DMS 273 treated with DMSO at 0.1 percent for 48 hours (cell line): ENCODE measurements at regions not wholly inside any gene's neighbourhood (a gene's known extent, or its start where the extent isn't known, plus 50 kb on each side); places are given as distances from the start of the nearest gene placed in this dataset.
A peak's percentile ranks its signal among the peaks of the same experiment; 100 is the strongest.

Experiments used
- DNase-seq: peaks from one replicate; lab custom pipeline; 2025; lab: John Stamatoyannopoulos, UW

DNA sequence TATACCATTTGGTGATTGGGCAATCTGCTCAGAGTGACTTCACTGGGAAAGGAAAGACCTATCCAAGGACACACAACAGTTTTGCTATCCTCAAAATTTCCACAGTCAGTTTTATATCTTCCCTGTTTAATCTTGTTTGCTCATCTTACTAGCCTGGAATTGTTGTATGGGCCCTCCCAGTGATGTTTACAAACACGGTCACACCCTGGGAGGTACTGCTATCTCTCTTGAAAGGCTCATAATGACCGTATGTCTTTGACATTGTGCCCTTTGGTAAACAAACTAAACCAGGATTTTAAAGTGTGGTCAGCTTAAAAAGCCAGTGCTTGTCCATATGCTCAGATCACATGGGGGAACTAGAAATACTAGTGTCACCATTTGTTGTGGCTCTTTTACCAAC is 277.0 kb downstream of the CDH2 start:
- no peak for DNase-seq

DNA sequence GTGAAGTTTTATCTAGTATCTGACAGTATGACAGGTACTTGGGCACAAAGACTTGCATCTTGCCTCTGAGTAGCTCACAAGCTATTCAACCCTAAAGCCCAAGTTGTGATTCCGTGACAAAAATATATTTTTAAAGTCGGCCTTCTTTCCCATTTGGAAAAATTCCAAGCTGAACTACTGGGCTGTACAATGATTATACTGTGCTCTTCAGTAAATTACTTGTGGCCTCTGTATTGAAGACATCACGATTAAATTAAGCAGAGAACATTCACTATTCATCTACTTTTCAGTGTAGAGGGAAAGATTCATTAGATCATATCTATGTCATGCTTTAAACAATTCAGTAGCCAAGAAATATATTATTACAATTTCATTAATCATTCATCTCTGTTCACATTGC is 282.2 kb downstream of the CDH2 start:
- no peak for DNase-seq

DNA sequence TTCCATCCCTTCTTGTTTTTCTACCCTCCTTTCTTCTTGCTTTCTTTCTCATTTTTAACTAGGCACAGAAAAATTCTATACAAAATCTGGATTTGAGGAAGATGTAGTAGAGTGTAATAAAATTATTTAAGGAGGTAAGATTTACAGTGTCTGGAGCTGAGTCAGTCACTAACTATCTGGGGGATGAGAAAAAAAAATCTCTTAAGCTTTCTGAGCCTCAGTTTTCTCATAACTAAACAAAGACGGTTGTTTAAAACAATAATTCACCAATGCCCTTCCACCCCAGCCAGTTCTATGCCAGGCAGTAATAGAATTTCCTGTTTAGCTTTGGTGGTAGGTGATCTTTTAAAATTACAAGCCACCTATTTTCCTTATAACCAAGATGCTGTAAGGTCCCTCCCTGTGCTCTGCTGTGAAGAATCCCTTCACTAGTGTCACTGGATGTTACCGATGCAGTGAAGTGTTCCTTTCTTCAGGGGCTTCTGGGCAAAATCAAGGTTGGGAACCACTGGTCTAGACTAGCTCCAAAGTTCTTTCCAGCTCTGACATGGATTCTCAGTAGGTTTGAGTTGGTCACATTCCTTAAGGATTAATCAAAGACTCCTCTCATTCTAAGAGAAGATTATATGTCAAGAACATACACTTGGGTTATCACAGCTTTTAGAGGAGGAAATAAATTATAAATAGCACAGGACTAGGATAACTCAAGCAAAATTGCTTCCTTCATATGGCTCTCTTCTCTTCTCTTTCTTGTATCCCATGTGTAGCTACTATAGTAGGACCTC is 289.0 kb downstream of the CDH2 start:
- no peak for DNase-seq

DNA sequence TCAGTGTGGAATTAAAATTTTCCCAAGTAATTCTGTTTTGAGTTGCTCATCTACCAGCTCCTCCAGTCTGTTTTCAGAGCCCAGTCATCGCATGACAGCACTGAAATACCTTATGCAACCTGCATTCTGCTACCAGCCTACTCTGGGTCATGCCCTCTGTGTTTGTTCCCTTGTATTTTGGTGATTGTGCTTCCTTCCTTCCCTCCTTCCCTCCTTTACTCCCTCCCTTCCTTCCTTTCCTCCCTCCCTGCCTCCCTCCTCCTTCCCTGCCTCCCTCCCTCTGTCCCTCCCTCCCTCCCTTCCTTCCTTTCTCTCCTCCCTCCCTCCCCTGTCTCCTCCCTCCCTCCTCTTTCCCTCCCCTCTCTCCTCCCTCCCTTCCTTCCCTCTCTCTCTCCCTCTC is 289.6 kb downstream of the CDH2 start:
- no peak for DNase-seq

DNA sequence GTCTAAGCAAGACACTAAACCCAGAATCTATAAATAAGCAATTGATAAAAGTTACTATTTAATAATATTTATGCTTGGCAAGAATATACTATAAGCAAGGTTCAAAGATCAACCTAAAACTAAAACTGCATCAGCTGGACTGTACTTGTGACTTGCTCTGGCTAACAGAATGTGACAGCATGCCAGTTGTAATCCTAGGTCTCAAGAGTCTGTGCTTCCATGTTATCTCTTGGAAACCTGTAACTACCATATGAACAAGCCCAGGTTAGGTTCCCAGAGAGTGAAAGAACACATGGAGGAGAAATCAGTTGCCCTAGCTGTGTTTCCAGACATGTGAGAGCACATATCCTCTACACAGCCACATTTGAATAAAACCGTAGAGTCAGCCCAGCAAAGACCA is 297.4 kb downstream of the CDH2 start:
- DNase-seq: no peak

DNA sequence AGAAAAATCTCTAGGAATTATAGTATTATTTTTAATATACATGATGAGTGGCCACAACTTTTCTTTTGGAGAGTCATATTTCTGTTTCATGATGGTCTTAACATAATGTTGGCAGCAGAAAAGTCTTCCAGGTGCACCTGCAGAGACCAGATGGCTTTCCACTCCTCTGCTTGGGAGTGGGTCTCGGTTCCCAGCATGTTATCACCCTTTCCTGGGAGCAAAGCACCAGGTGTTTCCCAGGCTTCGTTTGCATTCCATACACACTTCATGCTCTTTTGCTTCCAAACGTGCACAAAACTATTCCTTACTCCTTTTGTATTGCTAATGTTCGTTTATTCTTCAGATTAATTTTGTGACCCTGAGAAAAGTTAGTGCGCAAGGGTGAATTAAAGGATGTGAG is 305.2 kb downstream of the CDH2 start:
- peak; percentile 46 for DNase-seq

DNA sequence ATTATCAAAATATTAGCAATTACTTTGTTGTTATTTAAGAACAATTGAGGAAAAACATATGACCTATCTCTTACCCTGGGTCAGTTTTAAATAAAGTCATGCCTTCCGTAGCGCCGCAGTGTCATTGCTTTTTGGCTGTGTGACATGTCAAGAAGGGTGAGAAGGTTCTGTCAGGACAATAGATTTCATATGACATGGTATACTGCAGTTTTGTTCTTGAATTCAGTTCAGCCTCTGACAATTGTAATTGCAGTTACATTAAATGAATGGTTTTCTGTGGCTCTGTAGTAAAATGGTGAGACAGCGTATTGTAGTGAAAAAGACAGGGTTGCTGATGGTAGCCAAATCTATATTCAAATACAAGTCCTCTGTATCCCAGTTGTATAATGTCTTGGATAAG is 307.2 kb downstream of the CDH2 start:
- no peak for DNase-seq

DNA sequence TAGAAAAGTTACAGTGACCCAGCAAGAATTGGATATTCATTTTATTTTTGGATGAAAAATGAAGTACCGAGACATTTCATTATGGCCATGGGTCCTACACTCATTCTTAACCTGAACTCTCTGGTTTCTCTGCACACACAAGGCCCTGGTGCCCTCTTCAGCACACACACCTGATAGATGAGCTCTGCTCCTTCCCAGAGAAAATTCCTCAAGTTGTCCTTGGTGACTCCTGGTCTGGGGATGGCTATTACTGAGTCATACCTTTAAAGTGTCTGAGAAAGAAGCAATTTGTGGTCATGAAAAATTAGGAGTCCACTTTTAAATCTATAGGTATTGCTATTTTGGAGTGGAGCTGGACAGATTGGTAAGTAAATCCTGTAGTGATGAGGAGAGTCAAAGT is 311.5 kb downstream of the CDH2 start:
- DNase-seq: no peak

DNA sequence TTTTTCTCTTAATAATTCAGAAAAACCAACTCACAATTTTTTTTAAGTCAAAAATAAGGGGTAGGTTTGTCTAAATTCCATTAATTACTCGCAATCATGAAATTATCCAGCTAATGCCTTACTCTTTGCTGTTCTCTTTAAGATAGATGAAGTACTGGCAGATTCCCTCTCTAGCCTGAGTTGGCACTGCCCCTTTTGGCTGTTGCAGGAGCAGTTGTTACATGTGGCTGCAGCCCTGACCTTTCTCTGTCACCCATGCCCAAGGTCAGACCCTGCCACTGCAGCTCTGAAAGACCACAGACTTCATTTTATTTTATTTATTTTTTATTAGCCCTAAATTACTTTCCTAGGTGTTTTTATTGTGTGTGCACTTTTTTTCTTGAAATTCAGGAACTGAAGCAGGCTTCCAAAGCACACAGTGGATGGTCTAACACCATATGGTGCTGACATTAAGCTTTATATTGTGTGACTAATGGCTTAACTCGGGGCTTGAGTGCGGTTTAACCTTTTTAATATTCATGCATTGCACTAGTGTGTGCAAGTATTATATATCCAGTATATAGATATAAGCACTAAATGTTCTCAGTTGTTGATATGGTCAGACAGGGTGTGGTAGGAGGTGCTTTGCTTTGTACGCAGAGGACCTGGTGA is 313.0 kb downstream of the CDH2 start:
- DNase-seq: peak; percentile 52

DNA sequence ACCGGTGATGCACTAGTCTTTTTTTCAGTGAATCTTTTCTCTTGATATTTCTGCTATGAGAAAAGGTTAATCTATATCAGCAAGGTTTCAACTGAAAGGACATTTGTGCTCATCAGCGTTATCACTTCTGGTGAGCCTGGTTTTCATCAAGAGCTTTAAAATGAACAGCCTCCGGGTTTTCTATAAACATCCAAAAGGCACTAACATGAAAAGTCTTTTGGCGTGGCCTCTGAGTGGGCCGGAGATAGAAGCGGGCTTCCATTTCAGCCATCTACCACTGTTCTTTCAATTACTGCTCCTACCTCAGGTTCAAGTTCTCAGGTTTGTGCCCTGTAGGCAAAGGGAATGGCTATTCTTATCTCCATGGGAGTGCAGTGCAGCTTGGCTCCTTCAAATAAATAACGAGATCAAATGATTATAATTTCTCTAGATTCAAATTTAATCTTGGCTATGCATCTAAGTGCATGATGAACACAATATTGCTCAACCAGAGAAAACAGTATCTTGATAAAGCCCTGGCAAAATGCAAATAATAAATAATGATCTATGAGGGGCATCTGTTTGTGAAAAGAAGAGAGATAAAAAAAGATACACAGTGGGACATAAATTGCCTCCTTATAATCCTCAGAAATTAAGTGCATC is 314.8 kb downstream of the CDH2 start:
- no peak for DNase-seq

DNA sequence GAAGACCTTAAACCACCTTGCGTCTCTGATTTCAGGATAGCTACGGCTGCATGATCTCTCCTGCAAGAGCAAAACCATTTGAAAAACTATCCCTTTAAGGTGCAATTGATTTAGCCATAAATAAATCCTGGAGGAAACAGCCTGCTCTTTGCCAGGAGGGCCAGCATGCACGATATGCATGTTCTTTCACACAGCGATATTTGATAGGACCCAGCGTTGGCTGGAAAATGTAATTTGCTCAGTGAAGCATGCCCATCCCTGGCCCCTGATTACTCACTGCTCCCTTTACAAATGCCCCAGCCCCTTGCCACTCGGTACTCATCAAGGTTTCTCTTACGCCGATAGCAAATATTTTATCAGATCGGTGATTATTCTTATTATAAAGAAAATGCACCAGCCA is 315.4 kb downstream of the CDH2 start:
- DNase-seq: peak; percentile 90

DNA sequence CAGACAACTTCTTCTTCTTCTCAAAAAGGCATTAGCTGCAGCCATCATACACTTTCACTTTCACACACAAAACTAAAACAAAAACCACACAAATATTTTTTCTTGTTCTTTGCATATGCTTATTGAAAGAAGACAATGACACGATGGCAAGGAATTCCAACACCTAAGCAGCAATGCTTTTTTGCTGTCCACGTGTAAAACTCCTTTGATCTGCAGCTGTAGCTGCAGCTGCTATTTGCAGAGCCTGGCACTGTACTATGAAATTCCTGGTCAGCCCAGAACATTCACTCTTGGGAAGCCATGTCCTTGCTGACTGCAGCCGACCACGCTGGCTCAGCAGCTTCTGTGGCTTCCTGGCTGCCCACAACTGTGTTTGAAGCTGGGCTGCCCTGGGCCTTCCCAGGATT is 316.2 kb downstream of the CDH2 start:
- DNase-seq: no peak

DNA sequence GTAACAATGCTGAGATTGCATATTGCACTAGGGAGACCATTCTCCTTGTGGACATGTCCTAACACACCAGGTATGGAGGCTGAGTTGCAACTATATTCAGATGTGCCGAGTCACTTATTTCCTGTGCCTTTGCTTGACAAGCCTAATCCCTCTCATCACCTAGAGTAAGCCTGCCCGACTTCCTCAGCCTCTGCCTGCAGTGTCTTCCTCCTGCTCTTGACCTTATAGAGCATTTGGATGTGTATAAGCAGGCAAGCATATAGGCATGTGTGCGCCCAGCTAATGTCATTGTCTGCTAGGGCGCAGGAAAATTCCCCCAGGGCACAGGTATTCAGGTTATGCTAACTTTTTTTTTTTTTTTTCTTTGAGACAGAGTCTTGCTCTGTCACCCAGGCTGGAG is 316.9 kb downstream of the CDH2 start:
- no peak for DNase-seq

DNA sequence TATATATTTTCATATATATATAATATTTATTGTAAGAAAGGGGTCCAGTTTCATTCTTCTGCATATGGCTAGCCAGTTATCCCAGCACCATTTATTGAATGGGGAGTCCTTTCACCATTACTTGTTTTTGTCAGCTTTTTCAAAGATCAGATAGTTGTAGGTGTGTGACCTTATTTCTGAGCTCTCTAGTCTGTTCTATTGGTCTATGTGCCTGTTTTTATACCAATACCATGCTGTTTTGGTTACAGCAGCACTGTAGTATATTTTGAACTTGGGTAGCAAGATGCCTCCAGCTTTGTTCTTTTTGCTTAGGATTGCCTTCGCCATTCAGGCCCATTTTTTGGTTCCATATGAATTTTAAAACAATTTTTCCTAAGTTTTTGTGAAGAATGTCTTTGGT is 320.1 kb downstream of the CDH2 start:
- DNase-seq: no peak

DNA sequence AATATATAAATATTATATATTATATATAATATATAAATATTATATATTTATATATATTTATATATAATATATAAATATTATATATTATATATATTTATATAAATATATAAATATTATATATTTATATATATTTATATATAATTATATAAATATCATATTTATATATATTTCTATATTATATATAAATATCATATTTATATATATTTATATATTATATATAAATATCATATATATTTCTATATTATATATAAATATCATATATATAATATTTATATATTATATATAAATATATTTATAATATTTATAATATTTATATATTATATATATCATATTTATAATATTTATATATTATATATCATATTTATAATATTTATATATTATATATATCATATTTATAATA is 321.4 kb downstream of the CDH2 start:
- no peak for DNase-seq

DNA sequence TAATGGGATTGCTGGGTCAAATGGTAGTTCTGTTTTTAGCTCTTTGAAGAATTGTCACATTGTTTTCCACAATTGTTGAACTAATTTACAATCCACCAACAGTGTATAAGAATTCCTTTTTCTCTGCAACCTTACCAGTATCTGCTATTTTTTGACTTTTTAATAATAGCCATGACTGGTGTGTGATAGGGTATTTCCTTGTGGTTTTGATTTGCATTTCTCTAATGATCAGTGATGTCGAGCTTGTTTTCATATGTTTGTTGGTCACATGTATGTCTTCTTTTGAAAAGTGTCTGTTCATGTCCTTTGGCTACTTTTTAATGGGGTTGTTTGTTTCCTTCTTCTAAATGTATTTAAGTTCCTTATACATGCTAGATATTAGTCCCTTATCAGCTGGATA is 322.3 kb downstream of the CDH2 start:
- DNase-seq: no peak

DNA sequence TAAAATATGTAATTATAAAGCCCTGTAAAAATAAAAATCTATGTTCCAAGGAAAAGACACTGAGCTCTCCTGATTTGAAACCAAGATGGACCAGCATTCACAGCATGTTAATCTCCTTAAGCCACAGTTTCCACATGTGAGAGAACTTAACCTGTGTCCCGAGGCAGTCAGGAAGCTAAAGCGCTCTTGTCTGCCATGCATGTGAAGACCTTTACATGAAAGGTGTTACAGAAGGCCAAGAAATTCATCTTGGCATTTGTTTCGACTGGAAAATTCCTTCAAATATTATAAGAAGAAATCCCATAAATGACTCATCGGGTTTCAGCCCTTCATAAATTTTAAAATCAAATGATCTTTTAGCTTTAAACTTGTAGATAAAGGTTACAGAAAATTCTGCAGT is 328.6 kb downstream of the CDH2 start:
- no peak for DNase-seq

DNA sequence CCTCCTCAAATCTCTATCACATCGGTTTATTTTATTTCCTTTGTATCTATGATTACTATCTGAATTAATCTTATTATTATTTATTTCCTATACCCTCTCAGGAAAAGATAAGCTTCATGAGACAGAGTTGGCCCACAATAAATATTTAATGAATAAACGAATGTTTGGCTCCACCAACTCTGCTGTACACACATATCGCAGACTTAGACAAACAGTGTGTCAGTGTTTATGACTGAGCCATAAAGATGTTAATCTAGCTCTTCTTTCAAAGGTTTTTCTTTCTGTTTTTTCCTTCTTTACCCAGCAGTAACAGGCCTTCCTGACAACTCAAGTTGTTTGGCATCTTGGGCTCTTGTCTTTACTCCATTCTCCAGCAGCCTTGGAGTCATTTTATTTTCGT is 329.5 kb downstream of the CDH2 start:
- no peak for DNase-seq

DNA sequence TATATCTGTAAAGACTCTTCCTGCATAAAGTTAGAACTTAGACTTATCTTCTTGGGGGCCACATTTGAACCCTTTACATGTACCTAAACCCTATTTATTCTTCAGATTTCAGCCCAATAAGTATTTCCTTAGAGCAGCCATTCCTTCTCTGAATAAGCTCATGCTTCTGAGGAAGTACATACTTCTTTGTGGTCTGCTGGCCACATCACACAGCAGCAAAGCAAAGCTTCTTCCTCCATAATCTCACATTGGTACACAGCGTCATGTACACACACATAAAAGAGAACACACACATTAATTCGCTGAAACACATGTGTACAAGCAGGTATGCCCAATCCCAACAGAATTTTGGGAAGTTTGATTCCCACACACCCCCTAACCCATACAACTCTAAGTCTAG is 331.0 kb downstream of the CDH2 start:
- DNase-seq: no peak

DNA sequence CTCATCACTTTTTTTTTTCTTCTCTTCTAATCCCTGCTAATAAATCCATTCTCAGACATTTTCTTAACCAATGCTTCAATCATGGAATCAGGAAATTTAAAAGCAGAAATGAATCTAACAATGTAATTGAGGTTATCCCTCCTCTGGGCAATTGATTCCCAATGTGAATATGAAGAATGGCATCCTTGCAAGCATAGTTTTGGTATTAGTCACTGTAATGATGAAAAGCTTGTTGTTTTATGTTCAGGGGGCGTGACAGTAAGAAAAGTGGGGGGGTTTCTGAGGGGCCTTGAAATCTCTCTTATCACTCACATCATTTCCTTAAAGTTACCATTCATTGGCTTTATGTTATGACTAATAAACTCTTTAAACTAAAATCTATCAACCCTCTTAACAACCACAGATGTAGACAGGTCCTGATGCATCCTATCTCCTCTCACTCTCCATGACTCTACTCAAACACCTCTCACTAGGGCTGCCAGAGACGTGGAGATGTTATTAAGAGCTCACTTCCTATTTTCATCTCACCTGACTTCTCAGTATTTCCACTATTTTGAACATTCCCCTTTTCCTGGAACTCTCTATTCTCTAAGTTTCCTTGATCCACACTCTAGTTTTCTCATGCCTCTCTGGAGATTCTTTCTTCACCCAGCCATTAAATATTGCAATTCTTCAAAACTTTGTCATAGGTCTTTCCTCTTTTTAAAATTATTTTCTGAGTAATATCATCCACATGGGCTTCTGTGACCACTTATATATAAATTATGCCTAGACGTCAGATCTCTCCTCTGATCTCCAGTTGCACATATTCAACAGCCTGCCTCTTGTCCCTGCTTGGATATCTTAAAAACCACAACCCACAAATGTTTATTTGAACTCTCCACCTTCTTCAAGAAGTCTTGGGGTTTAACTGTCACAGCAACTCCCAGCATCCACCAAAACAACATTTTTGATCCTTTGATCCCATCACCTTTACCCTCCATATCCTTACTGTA is 332.9 kb downstream of the CDH2 start:
- no peak for DNase-seq

DNA sequence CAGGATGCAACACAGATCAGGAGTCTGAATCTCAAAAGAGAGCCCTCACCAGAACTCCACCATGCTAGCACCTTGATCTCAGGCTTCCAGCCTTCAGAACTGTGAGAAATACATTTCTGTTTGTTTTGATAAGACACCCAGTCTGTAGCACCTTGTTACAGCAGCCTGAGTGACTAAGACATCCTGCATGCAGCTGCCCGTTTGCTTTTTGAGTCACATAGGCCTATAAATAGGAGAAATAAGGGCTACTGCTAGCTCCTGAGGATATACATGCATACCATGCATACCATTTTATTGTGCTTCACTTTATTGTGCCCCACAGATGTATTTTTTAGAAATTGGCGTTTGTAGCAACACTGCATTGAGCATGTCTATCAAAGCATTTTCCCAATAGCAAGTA is 337.8 kb downstream of the CDH2 start:
- DNase-seq: no peak

DNA sequence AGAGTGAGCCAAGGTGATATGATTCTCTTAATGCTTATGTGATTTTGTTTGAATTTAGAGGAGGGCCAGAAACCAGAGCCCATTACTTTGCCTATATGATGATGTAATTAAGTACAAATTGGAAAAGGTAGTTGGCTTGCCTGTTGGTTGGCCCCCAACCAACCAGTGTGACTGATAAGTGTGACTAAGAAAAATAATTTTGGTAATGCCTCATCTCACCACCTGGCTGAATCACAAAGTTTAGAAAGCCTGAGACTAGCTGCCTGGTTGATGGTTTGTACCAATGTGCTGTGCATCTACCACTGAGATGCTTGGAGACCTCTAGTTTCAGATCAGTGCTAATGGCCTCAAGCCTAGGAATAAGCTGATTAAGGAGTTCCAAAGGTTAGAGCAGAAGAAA is 338.7 kb downstream of the CDH2 start:
- no peak for DNase-seq
